ENCODE measurements at regions not wholly inside any gene's neighbourhood (a gene's known extent, or its start where the extent isn't known, plus 50 kb on each side); places are given as distances from the start of the nearest gene placed in this dataset.

- Histone ChIP-seq H2BK5ac (ENCODE audit: low read depth, low read length) (no peak overlapping the region), H3K14ac (ENCODE audit: insufficient read length) (no peak overlapping the region), H3K79me2 (ENCODE audit: control insufficient read depth in 1 of 2, insufficient read depth in 2 of 2, low read length in 2 of 2) (no peaks in the 10 kb centered on the region), H3K9me3 (ENCODE audit: insufficient read depth in 2 of 2, low read depth in 1 of 2, low read length in 1 of 2) (no peaks in the 10 kb centered on the region), H4K91ac (replicated peaks; ENCODE audit: insufficient read length, low read length) (no peak overlapping the region), H2BK12ac (ENCODE audit: low read depth, low read length) (no peak overlapping the region), H3K23ac (ENCODE audit: insufficient read length) (no peak overlapping the region), H3K4ac (replicated peaks; ENCODE audit: insufficient read length, low read depth, low read length) (no peak overlapping the region), H2AFZ (ENCODE audit: low read length) (no peak overlapping the region), H3K27me3 (replicated peaks in 1 of 4; ENCODE audit: control insufficient read depth in 3 of 4, extremely low read depth in 1 of 4, insufficient read depth in 3 of 4, low read length in 3 of 4) (peaks cover 0 to 2% (median 0%) of the 10 kb centered on the region in 4 experiments; a peak in 2 of 7 replicates), H4K20me1 (replicated peaks in 1 of 2; ENCODE audit: control insufficient read depth in 1 of 2, insufficient read depth in 2 of 2, low read length in 2 of 2) (peaks cover 0 to 2% of the 10 kb centered on the region in 2 experiments), H2BK20ac (ENCODE audit: low read length) (no peak overlapping the region), H3K4me2 (ENCODE audit: insufficient read depth in 1 of 2, low read depth in 2 of 2, low read length in 2 of 2) (no peak overlapping the region), H3K56ac (replicated peaks; ENCODE audit: insufficient read length, low read depth, low read length) (no peak overlapping the region), H3K79me1 (ENCODE audit: low read depth, low read length) (no peaks in the 10 kb centered on the region), H2BK15ac (ENCODE audit: low read length) (no peak overlapping the region), H4K8ac (ENCODE audit: extremely low read depth, insufficient read depth, low read length) (no peak overlapping the region), H3K4me3 (ENCODE audit: extremely low read depth in 1 of 4, insufficient read depth in 2 of 4, low read depth in 3 of 4, low read length in 4 of 4) (no peak overlapping the region), H3K4me1 (replicated peaks in 1 of 4; ENCODE audit: control insufficient read depth in 3 of 4, insufficient read depth in 4 of 4, low read length in 3 of 4) (no peaks in the 10 kb centered on the region; a peak in 1 of 7 replicates), H2AK5ac (ENCODE audit: low read depth, low read length) (no peak overlapping the region), H3K9ac (replicated peaks in 1 of 4; ENCODE audit: extremely low read depth in 1 of 4, low read depth in 3 of 4, low read length in 3 of 4) (no peak overlapping the region), H3K27ac (ENCODE audit: low read depth, low read length) (no peak overlapping the region), H2BK120ac (replicated peaks; ENCODE audit: low read depth, low read length) (no peak overlapping the region), H3K18ac (ENCODE audit: extremely low read depth, low read length) (no peak overlapping the region), H3K36me3 (ENCODE audit: control insufficient read depth in 2 of 4, insufficient read depth in 4 of 4, low read length in 3 of 4) (no peaks in the 10 kb centered on the region), H4K5ac (ENCODE audit: insufficient read length, low read depth, low read length) (no peak overlapping the region), H3K23me2 (ENCODE audit: low read depth, low read length) (no peaks in the 10 kb centered on the region)
- ChIA-PET CTCF (ENCODE audit: partially characterized antibody) (no interaction called here), POLR2A (ENCODE audit: partially characterized antibody) (no interaction called here)
- DNase-seq (ENCODE audit: low read depth in 1 of 2, low spot score in 2 of 2): no peak
- no peak for FAIRE-seq
- WGBS, 2 experiments (ENCODE audit: extremely low coverage in 1 of 2, insufficient coverage in 1 of 2, insufficient read length in 1 of 2, insufficient replicate concordance in 2 of 2, low coverage in 1 of 2, low lambda C conversion rate in 2 of 2, missing lambda C conversion rate in 1 of 2): 85% methylated on average over 3 of the region's 3 CpGs; no CpG with 5 or more reads in 1 of the 2 experiments
- TF ChIP-seq NANOG (IDR thresholded peaks at IDR 0.05; ENCODE audit: insufficient read depth, low read depth, low read length, poor library complexity, severe bottlenecking): no peak
- no peak for TF ChIP-seq BRCA1 (IDR thresholded peaks at IDR 0.05; ENCODE audit: low read depth, low read length)
Observed at GRCh38 chr22:19635644-19636043, 78.7 kb upstream of the SEPTIN5 start.

All from H1 (cell line).